Keratinocyte (primary cell): ENCODE measurements at regions not wholly inside any gene's neighbourhood (a gene's known extent, or its start where the extent isn't known, plus 50 kb on each side); places are given as distances from the start of the nearest gene placed in this dataset.

Experiments
- DNase-seq: peaks from one replicate; pipeline ENCODE4 v3.0.0-alpha.2; 2011; ENCODE audit warnings: low read depth, missing footprints, low spot score
- FAIRE-seq: peaks from 2 replicates; lab custom pipeline; 2011; peaks lifted over from hg19 to GRCh38; lab: Jason Lieb, UNC
- H2AFZ ChIP-seq: 2 replicates; pipeline ENCODE4 v1.6.0; 2012; ENCODE audit warnings: low read length, control low read depth, inconsistent platforms; ENCODE audit not compliant: control insufficient read depth
- H3K27ac ChIP-seq: 2 replicates; pipeline ENCODE4 v1.5.1; 2011; ENCODE audit warnings: low read length; ENCODE audit not compliant: control insufficient read depth, insufficient read depth
- H3K27me3 ChIP-seq: 3 replicates; pipeline ENCODE4 v1.6.0; 2011; ENCODE audit warnings: low read length; ENCODE audit not compliant: control insufficient read depth, insufficient read depth; ENCODE audit errors: extremely low read depth
- H3K36me3 ChIP-seq, 2 experiments: 2 replicates in 1 of 2; 3 replicates in 1 of 2; pipeline ENCODE4 v1.5.1; 2011; ENCODE audit warnings: low read length in 2 of 2, mild to moderate bottlenecking in 1 of 2; ENCODE audit not compliant: control insufficient read depth in 2 of 2, insufficient read depth in 2 of 2; ENCODE audit errors: extremely low read depth in 1 of 2
- H3K4me1 ChIP-seq: 3 replicates; pipeline ENCODE4 v1.5.1; 2011; ENCODE audit warnings: low read length; ENCODE audit not compliant: control insufficient read depth, insufficient read depth; ENCODE audit errors: extremely low read depth
- H3K4me2 ChIP-seq: 3 replicates; pipeline ENCODE4 v1.6.0; 2011; ENCODE audit warnings: low read depth, low read length; ENCODE audit not compliant: control insufficient read depth, insufficient read depth; ENCODE audit errors: extremely low read depth
- H3K4me3 ChIP-seq, 3 experiments: fragments of 200-600 bp in 1 of 3; sonication (generic) in 1 of 3; 2 replicates in 2 of 3; 3 replicates in 1 of 3; pipeline ENCODE4 v1.5.1; 2011 to 2016; ENCODE audit warnings: low read length in 3 of 3, mild to moderate bottlenecking in 3 of 3, control low read depth in 2 of 3, inconsistent platforms in 1 of 3, low read depth in 1 of 3, mixed read lengths in 1 of 3, mixed run types in 1 of 3, moderate library complexity in 1 of 3; ENCODE audit not compliant: control insufficient read depth in 2 of 3, insufficient read depth in 2 of 3; ENCODE audit errors: extremely low read depth in 1 of 3
- H3K79me2 ChIP-seq: 2 replicates; pipeline ENCODE4 v1.6.0; 2012; ENCODE audit warnings: low read length; ENCODE audit not compliant: control insufficient read depth, insufficient read depth
- H3K9ac ChIP-seq: 3 replicates; pipeline ENCODE4 v1.6.0; 2011; ENCODE audit warnings: low read length; ENCODE audit not compliant: control insufficient read depth, insufficient read depth; ENCODE audit errors: extremely low read depth
- H3K9me1 ChIP-seq: 3 replicates; pipeline ENCODE4 v1.6.0; 2011; ENCODE audit warnings: low read length; ENCODE audit not compliant: control insufficient read depth, insufficient read depth; ENCODE audit errors: extremely low read depth
- H3K9me3 ChIP-seq: 2 replicates; pipeline ENCODE4 v1.5.1; 2012; ENCODE audit warnings: low read depth, low read length; ENCODE audit not compliant: control insufficient read depth
- H4K20me1 ChIP-seq: 3 replicates; pipeline ENCODE4 v1.6.0; 2011; ENCODE audit warnings: low read length; ENCODE audit not compliant: control insufficient read depth, insufficient read depth; ENCODE audit errors: extremely low read depth
- CTCF ChIP-seq, 3 experiments: IDR thresholded peaks in 1 of 3; conservative IDR thresholded peaks in 1 of 3; optimal IDR thresholded peaks in 1 of 3; 2 replicates in 2 of 3; 3 replicates in 1 of 3; pipeline versions ENCODE3 to v1.5.1; 2011; ENCODE audit warnings: low read length in 3 of 3, mild to moderate bottlenecking in 3 of 3, moderate library complexity in 2 of 3, control low read depth in 1 of 3, inconsistent platforms in 1 of 3; ENCODE audit not compliant: insufficient read depth in 2 of 3; ENCODE audit errors: extremely low read depth in 1 of 3
- EZH2 ChIP-seq: IDR thresholded peaks from one replicate; pipeline ENCODE4 v1.6.1; 2012; ENCODE audit warnings: inconsistent platforms, mild to moderate bottlenecking, low read length, moderate library complexity
- dilution Hi-C: fragments of 300-500 bp; cut with MboI; formaldehyde crosslinking; loops from one replicate; pipeline ENCODE4 v1.7.0; 2020; ENCODE audit warnings: low sequenced_read_pairs; ENCODE audit not compliant: extremely low pct_ligation_motif_present

GRCh38 chr12:58025431-58025830, 84.1 kb downstream of the ATP23 start:
- H3K4me2 ChIP-seq = no peak overlapping the region
- no peak for FAIRE-seq
- no peaks in the 10 kb centered on the region for H3K9me1 ChIP-seq
- DNase-seq = no peak
- no peak overlapping the region for H3K27ac ChIP-seq
- H3K9me3 ChIP-seq = peaks cover 2% of the 10 kb centered on the region
- dilution Hi-C loops = no loop called here
- H3K9ac ChIP-seq = no peak overlapping the region
- H3K27me3 ChIP-seq = no peaks in the 10 kb centered on the region
- H3K4me1 ChIP-seq = peaks cover 15% of the 10 kb centered on the region
- no peaks in the 10 kb centered on the region for H4K20me1 ChIP-seq
- TF ChIP-seq EZH2 (no peak), CTCF (optimal IDR thresholded peaks at IDR 0.05 in 1 of 3, IDR thresholded peaks at IDR 0.05 in 1 of 3, conservative IDR thresholded peaks at IDR 0.05 in 1 of 3; ENCODE audit: extremely low read depth in 1 of 3, insufficient read depth in 2 of 3, low read length in 3 of 3) (no peak)
- no peaks in the 10 kb centered on the region for H3K79me2 ChIP-seq
- no peak overlapping the region for H2AFZ ChIP-seq
- no peak overlapping the region for H3K4me3 ChIP-seq
- H3K36me3 ChIP-seq = no peaks in the 10 kb centered on the region

GRCh38 chr12:58026426-58026825, 85.1 kb downstream of the ATP23 start:
- Histone ChIP-seq H3K79me2 (no peaks in the 10 kb centered on the region), H3K4me3 (no peak overlapping the region), H3K4me2 (no peak overlapping the region), H3K27me3 (no peaks in the 10 kb centered on the region), H3K4me1 (peaks cover 23% of the 10 kb centered on the region), H3K9me1 (no peaks in the 10 kb centered on the region), H3K27ac (no peak overlapping the region), H3K9me3 (peaks cover 2% of the 10 kb centered on the region), H3K9ac (no peak overlapping the region), H3K36me3 (no peaks in the 10 kb centered on the region), H2AFZ (no peak overlapping the region), H4K20me1 (no peaks in the 10 kb centered on the region)
- DNase-seq (no peak), FAIRE-seq (no peak)
- dilution Hi-C loops = no loop called here
- TF ChIP-seq CTCF (optimal IDR thresholded peaks at IDR 0.05 in 1 of 3, IDR thresholded peaks at IDR 0.05 in 1 of 3, conservative IDR thresholded peaks at IDR 0.05 in 1 of 3; ENCODE audit: extremely low read depth in 1 of 3, insufficient read depth in 2 of 3, low read length in 3 of 3) (no peak), EZH2 (no peak)
